Type B pancreatic cell (in vitro differentiated cells): ENCODE measurements at regions not wholly inside any gene's neighbourhood (a gene's known extent, or its start where the extent isn't known, plus 50 kb on each side); places are given as distances from the start of the nearest gene placed in this dataset.

Experiments
- DNase-seq: peaks from one replicate; pipeline ENCODE4 v3.0.0; 2021; ENCODE audit warnings: mixed read lengths; ENCODE audit not compliant: unreplicated experiment; ENCODE audit errors: extremely low spot score
- H3K27ac Mint-ChIP-seq: 2 replicates; pipeline ENCODE4 v1.8.0; 2021; ENCODE audit warnings: mild to moderate bottlenecking, mixed read lengths
- H3K27me3 Mint-ChIP-seq: 2 replicates; pipeline ENCODE4 v1.8.0; 2021; ENCODE audit warnings: mixed read lengths
- H3K36me3 Mint-ChIP-seq: 2 replicates; pipeline ENCODE4 v1.8.0; 2021; ENCODE audit warnings: mixed read lengths
- H3K4me1 Mint-ChIP-seq: one replicate; pipeline ENCODE4 v1.8.0; 2021; ENCODE audit warnings: mixed read lengths; ENCODE audit not compliant: unreplicated experiment
- H3K4me3 Mint-ChIP-seq: 2 replicates; pipeline ENCODE4 v1.8.0; 2021; ENCODE audit warnings: mild to moderate bottlenecking, mixed read lengths
- H3K9me3 Mint-ChIP-seq: 2 replicates; pipeline ENCODE4 v1.8.0; 2021; ENCODE audit warnings: mixed read lengths
- CTCF ChIP-seq: fragments of 200-600 bp; sonication (generic); conservative IDR thresholded peaks from 2 replicates; pipeline ENCODE4 v1.5.0; 2021; ENCODE audit warnings: antibody characterized with exemption, mild to moderate bottlenecking

- no peaks in the 10 kb centered on the region for H3K9me3 Mint-ChIP-seq
- no peak overlapping the region for H3K27ac Mint-ChIP-seq
- no peak overlapping the region for H3K4me3 Mint-ChIP-seq
- TF ChIP-seq CTCF = no peak
- H3K4me1 Mint-ChIP-seq = peaks cover 13% of the 10 kb centered on the region
- no peaks in the 10 kb centered on the region for H3K36me3 Mint-ChIP-seq
- no peak for DNase-seq
- H3K27me3 Mint-ChIP-seq = peaks cover 8% of the 10 kb centered on the region
Measured at GRCh38 chr21:39124681-39125251, 58.5 kb downstream of the PSMG1 start.

DNA sequence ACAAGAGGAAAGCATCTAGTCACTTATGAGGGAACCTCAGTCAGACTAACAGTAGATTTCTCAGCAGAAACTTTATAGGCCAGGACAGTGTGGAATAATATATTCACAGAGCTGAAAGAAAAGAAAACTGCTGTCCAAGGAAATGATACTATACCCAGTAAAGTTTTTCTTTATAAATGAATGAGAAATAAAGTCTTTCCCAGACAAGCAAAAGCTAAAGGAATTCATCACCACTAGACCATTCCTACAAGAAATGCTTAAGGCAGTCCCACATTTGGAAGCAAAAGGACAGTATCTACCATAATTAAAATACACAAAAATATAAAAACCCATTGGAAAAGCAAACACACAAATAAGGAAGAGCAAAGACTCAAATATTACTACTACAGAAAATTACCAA is 59.9 kb downstream of the PSMG1 start:
- H3K27me3 Mint-ChIP-seq = peaks cover 11% of the 10 kb centered on the region
- H3K9me3 Mint-ChIP-seq = no peaks in the 10 kb centered on the region
- H3K36me3 Mint-ChIP-seq = no peaks in the 10 kb centered on the region
- no peak for TF ChIP-seq CTCF
- H3K4me3 Mint-ChIP-seq = no peak overlapping the region
- no peak overlapping the region for H3K27ac Mint-ChIP-seq
- H3K4me1 Mint-ChIP-seq = peaks cover 13% of the 10 kb centered on the region
- no peak for DNase-seq

GRCh38 chr21:39121600-39122355 is 61.5 kb downstream of the PSMG1 start:
- no peaks in the 10 kb centered on the region for H3K9me3 Mint-ChIP-seq
- H3K4me3 Mint-ChIP-seq = no peak overlapping the region
- H3K4me1 Mint-ChIP-seq = peaks cover 13% of the 10 kb centered on the region
- peaks cover 13% of the 10 kb centered on the region for H3K27me3 Mint-ChIP-seq
- no peak overlapping the region for H3K27ac Mint-ChIP-seq
- no peak for TF ChIP-seq CTCF
- no peak for DNase-seq
- no peaks in the 10 kb centered on the region for H3K36me3 Mint-ChIP-seq

- H3K27me3 Mint-ChIP-seq = peaks cover 12% of the 10 kb centered on the region
- DNase-seq = no peak
- H3K4me3 Mint-ChIP-seq = no peak overlapping the region
- H3K27ac Mint-ChIP-seq = no peak overlapping the region
- no peak for TF ChIP-seq CTCF
- H3K9me3 Mint-ChIP-seq = peaks cover 4% of the 10 kb centered on the region
- H3K36me3 Mint-ChIP-seq = no peaks in the 10 kb centered on the region
- H3K4me1 Mint-ChIP-seq = peaks cover 9% of the 10 kb centered on the region
Measured at GRCh38 chr21:39120876-39121599, 62.2 kb downstream of the PSMG1 start.

DNA sequence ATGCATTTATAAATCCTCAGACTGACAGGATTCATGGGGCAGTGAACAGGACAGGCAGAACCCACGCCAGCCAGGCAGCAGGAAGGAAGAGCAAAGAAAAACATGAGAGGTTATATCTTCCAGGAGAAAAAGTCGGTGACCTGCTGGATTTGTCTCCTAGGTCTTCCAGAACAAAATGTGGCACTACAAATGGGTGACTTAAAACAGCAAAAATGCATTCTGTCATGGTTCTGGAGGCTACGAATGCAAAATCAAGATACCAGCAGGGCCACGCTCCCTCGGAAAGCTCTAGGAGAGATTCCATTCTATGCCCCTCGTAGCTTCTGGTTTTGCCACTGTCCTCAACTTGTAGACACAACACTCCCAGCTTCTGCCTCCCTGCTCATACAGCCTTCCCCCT is 63.4 kb downstream of the PSMG1 start:
- peaks cover 8% of the 10 kb centered on the region for H3K27me3 Mint-ChIP-seq
- no peak for TF ChIP-seq CTCF
- H3K27ac Mint-ChIP-seq = no peak overlapping the region
- H3K9me3 Mint-ChIP-seq = peaks cover 4% of the 10 kb centered on the region
- DNase-seq = no peak
- no peak overlapping the region for H3K4me3 Mint-ChIP-seq
- no peaks in the 10 kb centered on the region for H3K36me3 Mint-ChIP-seq
- peaks cover 4% of the 10 kb centered on the region for H3K4me1 Mint-ChIP-seq
